GM23338 (cell line): ENCODE measurements at regions not wholly inside any gene's neighbourhood (a gene's known extent, or its start where the extent isn't known, plus 50 kb on each side); places are given as distances from the start of the nearest gene placed in this dataset.

ENCODE experiments used
- ATAC-seq: fragments of 200-7000 bp; cut with Tn5 transposase; 3 replicates; pipeline ENCODE4 v1.9.1; 2020
- DNase-seq: peaks from one replicate; pipeline ENCODE4 v3.0.0-alpha.2; 2015; ENCODE audit warnings: low spot score
- H2AFZ ChIP-seq: fragments of 200-600 bp; sonication (generic); 2 replicates; pipeline ENCODE4 v1.8.0; 2016; ENCODE audit warnings: antibody characterized with exemption, mild to moderate bottlenecking, moderate library complexity
- H3F3A ChIP-seq: fragments of 200-600 bp; sonication (generic); replicated peaks from 2 replicates; pipeline ENCODE4 v1.8.0; 2017; ENCODE audit warnings: antibody characterized with exemption, mixed run types, low read depth
- H3K27ac ChIP-seq: fragments of 200-600 bp; sonication (generic); 2 replicates; pipeline ENCODE4 v1.6.1; 2016; ENCODE audit warnings: low read depth
- H3K27me3 ChIP-seq: fragments of 200-600 bp; sonication (generic); 2 replicates; pipeline ENCODE4 v1.8.0; 2016; ENCODE audit warnings: mild to moderate bottlenecking, mixed run types, moderate library complexity; ENCODE audit not compliant: insufficient read depth
- H3K36me3 ChIP-seq: fragments of 200-600 bp; sonication (generic); 2 replicates; pipeline ENCODE4 v1.8.0; 2016; ENCODE audit warnings: mild to moderate bottlenecking; ENCODE audit not compliant: insufficient read depth
- H3K4me1 ChIP-seq: fragments of 200-600 bp; sonication (generic); 2 replicates; pipeline ENCODE4 v1.8.0; 2016; ENCODE audit warnings: mild to moderate bottlenecking, moderate library complexity; ENCODE audit not compliant: insufficient read depth
- H3K4me2 ChIP-seq: fragments of 200-600 bp; sonication (generic); 2 replicates; pipeline ENCODE4 v1.7.1; 2017; ENCODE audit warnings: mixed run types
- H3K4me3 ChIP-seq: fragments of 200-600 bp; sonication (generic); 2 replicates; pipeline ENCODE4 v1.6.1; 2016; ENCODE audit warnings: mixed run types
- H3K79me2 ChIP-seq: fragments of 200-600 bp; sonication (generic); replicated peaks from 2 replicates; pipeline ENCODE4 v1.8.0; 2017; ENCODE audit warnings: mild to moderate bottlenecking; ENCODE audit not compliant: insufficient read depth
- H3K9me2 ChIP-seq: fragments of 200-600 bp; sonication (generic); 2 replicates; pipeline ENCODE4 v1.8.0; 2017; ENCODE audit not compliant: insufficient read depth
- H4K20me1 ChIP-seq: fragments of 200-600 bp; sonication (generic); replicated peaks from 2 replicates; pipeline ENCODE4 v1.8.0; 2017; ENCODE audit warnings: mild to moderate bottlenecking; ENCODE audit not compliant: insufficient read depth
- H3K27ac Mint-ChIP-seq: 2 replicates; pipeline ENCODE4 v1.8.0; 2020; ENCODE audit warnings: inconsistent platforms, mild to moderate bottlenecking, moderate library complexity, mixed read lengths
- H3K27me3 Mint-ChIP-seq: 3 replicates; pipeline ENCODE4 v1.8.0; 2022; ENCODE audit warnings: low read depth, mild to moderate bottlenecking, moderate library complexity, mixed read lengths, inconsistent platforms; ENCODE audit not compliant: insufficient read depth, poor library complexity
- H3K36me3 Mint-ChIP-seq: 3 replicates; pipeline ENCODE4 v1.8.0; 2021; ENCODE audit warnings: low read depth, mild to moderate bottlenecking, inconsistent platforms, moderate library complexity, mixed read lengths
- H3K4me1 Mint-ChIP-seq: 3 replicates; pipeline ENCODE4 v1.8.0; 2020; ENCODE audit warnings: mild to moderate bottlenecking, inconsistent platforms, mixed read lengths
- H3K4me3 Mint-ChIP-seq: 3 replicates; pipeline ENCODE4 v1.8.0; 2021; ENCODE audit warnings: moderate library complexity, mild to moderate bottlenecking, inconsistent platforms, mixed read lengths
- H3K9me3 Mint-ChIP-seq: 3 replicates; pipeline ENCODE4 v1.8.0; 2020; ENCODE audit warnings: moderate library complexity, mild to moderate bottlenecking, inconsistent platforms, mixed read lengths
- CREB1 ChIP-seq: fragments of 250-450 bp; sonication (Bioruptor Pico); IDR thresholded peaks from 2 replicates; pipeline ENCODE4 v1.5.0; 2020; ENCODE audit warnings: low read depth, mild to moderate bottlenecking, moderate library complexity
- EZH2 ChIP-seq: fragments of 200-600 bp; sonication (generic); IDR thresholded peaks from one replicate; pipeline ENCODE4 v1.8.0; 2017; ENCODE audit warnings: antibody characterized with exemption, mild to moderate bottlenecking, low read depth; ENCODE audit not compliant: unreplicated experiment
- EZH2phosphoT487 ChIP-seq: fragments of 200-600 bp; sonication (generic); IDR thresholded peaks from one replicate; pipeline ENCODE4 v1.8.1; 2018; ENCODE audit warnings: antibody characterized with exemption; ENCODE audit not compliant: unreplicated experiment
- NANOG ChIP-seq: IDR thresholded peaks from 2 replicates; pipeline ENCODE4 v1.6.1; 2016; ENCODE audit warnings: antibody characterized with exemption, borderline replicate concordance
- STAT1 ChIP-seq: IDR thresholded peaks from one replicate; pipeline ENCODE4 v1.6.1; 2016; ENCODE audit warnings: antibody characterized with exemption; ENCODE audit not compliant: unreplicated experiment
- ZNF114 ChIP-seq: fragments of 250-450 bp; sonication (Bioruptor Pico); IDR thresholded peaks from 2 replicates; pipeline ENCODE4 v1.5.0; 2020; ENCODE audit warnings: mild to moderate bottlenecking, moderate library complexity
- TF ChIP-seq, protein P1 (sequence below): IDR thresholded peaks from 2 replicates; pipeline ENCODE4 v1.6.1; 2016; ENCODE audit warnings: antibody characterized with exemption
- TF ChIP-seq, protein P2 (sequence below): IDR thresholded peaks from one replicate; pipeline ENCODE4 v1.6.1; 2018; ENCODE audit warnings: antibody characterized with exemption; ENCODE audit not compliant: unreplicated experiment
- TF ChIP-seq, protein P3 (sequence below), 2 experiments: fragments of 200-600 bp in 1 of 2; sonication (generic) in 1 of 2; conservative IDR thresholded peaks; 2 replicates each; pipeline versions ENCODE4 v1.5.1 to v1.6.1; 2016 to 2017; ENCODE audit warnings: antibody characterized with exemption in 2 of 2, low read depth in 2 of 2, mild to moderate bottlenecking in 2 of 2, moderate library complexity in 1 of 2
- TF ChIP-seq, protein P4 (sequence below): fragments of 250-450 bp; sonication (Bioruptor Pico); IDR thresholded peaks from 2 replicates; pipeline ENCODE4 v1.5.0; 2020; ENCODE audit warnings: mild to moderate bottlenecking, moderate library complexity

DNA sequence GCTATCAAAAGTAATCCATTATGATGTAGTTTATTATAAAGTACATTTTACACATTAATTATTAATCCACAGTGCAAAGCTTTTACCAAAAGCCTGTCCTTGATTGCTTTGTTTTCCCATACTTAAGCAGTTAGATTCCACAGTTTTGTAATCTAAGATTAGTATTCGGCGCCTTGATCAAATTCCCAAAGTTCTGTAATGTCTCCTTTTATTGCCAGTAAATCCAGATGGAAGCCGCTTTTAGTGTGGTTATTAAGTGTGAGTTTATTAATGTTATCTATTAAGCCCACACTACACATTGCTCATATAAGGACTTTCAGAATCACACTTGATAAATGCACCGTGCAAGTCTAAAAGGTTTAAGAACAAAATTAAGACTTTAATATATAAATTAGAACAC lies 199.2 kb upstream of the PKN2 start:
- Histone ChIP-seq H3K4me1 (no peaks in the 10 kb centered on the region), H3K36me3 (no peaks in the 10 kb centered on the region), H3K27ac (no peak overlapping the region), H3K27me3 (no peaks in the 10 kb centered on the region), H3K4me3 (no peak overlapping the region), H2AFZ (no peak overlapping the region), H3F3A (no peaks in the 10 kb centered on the region), H3K9me2 (peaks cover 12% of the 10 kb centered on the region; the same call in 1 of the 2 replicates), H3K79me2 (no peaks in the 10 kb centered on the region), H4K20me1 (no peaks in the 10 kb centered on the region), H3K4me2 (no peak overlapping the region)
- H3K36me3 Mint-ChIP-seq: no peaks in the 10 kb centered on the region
- no peak overlapping the region for H3K4me3 Mint-ChIP-seq
- TF ChIP-seq, protein P1, sequence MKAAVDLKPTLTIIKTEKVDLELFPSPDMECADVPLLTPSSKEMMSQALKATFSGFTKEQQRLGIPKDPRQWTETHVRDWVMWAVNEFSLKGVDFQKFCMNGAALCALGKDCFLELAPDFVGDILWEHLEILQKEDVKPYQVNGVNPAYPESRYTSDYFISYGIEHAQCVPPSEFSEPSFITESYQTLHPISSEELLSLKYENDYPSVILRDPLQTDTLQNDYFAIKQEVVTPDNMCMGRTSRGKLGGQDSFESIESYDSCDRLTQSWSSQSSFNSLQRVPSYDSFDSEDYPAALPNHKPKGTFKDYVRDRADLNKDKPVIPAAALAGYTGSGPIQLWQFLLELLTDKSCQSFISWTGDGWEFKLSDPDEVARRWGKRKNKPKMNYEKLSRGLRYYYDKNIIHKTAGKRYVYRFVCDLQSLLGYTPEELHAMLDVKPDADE: no peak
- TF ChIP-seq, protein P2, sequence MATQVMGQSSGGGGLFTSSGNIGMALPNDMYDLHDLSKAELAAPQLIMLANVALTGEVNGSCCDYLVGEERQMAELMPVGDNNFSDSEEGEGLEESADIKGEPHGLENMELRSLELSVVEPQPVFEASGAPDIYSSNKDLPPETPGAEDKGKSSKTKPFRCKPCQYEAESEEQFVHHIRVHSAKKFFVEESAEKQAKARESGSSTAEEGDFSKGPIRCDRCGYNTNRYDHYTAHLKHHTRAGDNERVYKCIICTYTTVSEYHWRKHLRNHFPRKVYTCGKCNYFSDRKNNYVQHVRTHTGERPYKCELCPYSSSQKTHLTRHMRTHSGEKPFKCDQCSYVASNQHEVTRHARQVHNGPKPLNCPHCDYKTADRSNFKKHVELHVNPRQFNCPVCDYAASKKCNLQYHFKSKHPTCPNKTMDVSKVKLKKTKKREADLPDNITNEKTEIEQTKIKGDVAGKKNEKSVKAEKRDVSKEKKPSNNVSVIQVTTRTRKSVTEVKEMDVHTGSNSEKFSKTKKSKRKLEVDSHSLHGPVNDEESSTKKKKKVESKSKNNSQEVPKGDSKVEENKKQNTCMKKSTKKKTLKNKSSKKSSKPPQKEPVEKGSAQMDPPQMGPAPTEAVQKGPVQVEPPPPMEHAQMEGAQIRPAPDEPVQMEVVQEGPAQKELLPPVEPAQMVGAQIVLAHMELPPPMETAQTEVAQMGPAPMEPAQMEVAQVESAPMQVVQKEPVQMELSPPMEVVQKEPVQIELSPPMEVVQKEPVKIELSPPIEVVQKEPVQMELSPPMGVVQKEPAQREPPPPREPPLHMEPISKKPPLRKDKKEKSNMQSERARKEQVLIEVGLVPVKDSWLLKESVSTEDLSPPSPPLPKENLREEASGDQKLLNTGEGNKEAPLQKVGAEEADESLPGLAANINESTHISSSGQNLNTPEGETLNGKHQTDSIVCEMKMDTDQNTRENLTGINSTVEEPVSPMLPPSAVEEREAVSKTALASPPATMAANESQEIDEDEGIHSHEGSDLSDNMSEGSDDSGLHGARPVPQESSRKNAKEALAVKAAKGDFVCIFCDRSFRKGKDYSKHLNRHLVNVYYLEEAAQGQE: no peak
- TF ChIP-seq, protein P3, sequence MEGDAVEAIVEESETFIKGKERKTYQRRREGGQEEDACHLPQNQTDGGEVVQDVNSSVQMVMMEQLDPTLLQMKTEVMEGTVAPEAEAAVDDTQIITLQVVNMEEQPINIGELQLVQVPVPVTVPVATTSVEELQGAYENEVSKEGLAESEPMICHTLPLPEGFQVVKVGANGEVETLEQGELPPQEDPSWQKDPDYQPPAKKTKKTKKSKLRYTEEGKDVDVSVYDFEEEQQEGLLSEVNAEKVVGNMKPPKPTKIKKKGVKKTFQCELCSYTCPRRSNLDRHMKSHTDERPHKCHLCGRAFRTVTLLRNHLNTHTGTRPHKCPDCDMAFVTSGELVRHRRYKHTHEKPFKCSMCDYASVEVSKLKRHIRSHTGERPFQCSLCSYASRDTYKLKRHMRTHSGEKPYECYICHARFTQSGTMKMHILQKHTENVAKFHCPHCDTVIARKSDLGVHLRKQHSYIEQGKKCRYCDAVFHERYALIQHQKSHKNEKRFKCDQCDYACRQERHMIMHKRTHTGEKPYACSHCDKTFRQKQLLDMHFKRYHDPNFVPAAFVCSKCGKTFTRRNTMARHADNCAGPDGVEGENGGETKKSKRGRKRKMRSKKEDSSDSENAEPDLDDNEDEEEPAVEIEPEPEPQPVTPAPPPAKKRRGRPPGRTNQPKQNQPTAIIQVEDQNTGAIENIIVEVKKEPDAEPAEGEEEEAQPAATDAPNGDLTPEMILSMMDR (conservative IDR thresholded peaks at IDR 0.05; ENCODE audit: low read depth in 2 of 2): no peak
- TF ChIP-seq NANOG (no peak), EZH2phosphoT487 (no peak), EZH2 (no peak), CREB1 (CRISPR knock-in tag) (no peak), STAT1 (no peak), ZNF114 (no peak)
- TF ChIP-seq, protein P4, sequence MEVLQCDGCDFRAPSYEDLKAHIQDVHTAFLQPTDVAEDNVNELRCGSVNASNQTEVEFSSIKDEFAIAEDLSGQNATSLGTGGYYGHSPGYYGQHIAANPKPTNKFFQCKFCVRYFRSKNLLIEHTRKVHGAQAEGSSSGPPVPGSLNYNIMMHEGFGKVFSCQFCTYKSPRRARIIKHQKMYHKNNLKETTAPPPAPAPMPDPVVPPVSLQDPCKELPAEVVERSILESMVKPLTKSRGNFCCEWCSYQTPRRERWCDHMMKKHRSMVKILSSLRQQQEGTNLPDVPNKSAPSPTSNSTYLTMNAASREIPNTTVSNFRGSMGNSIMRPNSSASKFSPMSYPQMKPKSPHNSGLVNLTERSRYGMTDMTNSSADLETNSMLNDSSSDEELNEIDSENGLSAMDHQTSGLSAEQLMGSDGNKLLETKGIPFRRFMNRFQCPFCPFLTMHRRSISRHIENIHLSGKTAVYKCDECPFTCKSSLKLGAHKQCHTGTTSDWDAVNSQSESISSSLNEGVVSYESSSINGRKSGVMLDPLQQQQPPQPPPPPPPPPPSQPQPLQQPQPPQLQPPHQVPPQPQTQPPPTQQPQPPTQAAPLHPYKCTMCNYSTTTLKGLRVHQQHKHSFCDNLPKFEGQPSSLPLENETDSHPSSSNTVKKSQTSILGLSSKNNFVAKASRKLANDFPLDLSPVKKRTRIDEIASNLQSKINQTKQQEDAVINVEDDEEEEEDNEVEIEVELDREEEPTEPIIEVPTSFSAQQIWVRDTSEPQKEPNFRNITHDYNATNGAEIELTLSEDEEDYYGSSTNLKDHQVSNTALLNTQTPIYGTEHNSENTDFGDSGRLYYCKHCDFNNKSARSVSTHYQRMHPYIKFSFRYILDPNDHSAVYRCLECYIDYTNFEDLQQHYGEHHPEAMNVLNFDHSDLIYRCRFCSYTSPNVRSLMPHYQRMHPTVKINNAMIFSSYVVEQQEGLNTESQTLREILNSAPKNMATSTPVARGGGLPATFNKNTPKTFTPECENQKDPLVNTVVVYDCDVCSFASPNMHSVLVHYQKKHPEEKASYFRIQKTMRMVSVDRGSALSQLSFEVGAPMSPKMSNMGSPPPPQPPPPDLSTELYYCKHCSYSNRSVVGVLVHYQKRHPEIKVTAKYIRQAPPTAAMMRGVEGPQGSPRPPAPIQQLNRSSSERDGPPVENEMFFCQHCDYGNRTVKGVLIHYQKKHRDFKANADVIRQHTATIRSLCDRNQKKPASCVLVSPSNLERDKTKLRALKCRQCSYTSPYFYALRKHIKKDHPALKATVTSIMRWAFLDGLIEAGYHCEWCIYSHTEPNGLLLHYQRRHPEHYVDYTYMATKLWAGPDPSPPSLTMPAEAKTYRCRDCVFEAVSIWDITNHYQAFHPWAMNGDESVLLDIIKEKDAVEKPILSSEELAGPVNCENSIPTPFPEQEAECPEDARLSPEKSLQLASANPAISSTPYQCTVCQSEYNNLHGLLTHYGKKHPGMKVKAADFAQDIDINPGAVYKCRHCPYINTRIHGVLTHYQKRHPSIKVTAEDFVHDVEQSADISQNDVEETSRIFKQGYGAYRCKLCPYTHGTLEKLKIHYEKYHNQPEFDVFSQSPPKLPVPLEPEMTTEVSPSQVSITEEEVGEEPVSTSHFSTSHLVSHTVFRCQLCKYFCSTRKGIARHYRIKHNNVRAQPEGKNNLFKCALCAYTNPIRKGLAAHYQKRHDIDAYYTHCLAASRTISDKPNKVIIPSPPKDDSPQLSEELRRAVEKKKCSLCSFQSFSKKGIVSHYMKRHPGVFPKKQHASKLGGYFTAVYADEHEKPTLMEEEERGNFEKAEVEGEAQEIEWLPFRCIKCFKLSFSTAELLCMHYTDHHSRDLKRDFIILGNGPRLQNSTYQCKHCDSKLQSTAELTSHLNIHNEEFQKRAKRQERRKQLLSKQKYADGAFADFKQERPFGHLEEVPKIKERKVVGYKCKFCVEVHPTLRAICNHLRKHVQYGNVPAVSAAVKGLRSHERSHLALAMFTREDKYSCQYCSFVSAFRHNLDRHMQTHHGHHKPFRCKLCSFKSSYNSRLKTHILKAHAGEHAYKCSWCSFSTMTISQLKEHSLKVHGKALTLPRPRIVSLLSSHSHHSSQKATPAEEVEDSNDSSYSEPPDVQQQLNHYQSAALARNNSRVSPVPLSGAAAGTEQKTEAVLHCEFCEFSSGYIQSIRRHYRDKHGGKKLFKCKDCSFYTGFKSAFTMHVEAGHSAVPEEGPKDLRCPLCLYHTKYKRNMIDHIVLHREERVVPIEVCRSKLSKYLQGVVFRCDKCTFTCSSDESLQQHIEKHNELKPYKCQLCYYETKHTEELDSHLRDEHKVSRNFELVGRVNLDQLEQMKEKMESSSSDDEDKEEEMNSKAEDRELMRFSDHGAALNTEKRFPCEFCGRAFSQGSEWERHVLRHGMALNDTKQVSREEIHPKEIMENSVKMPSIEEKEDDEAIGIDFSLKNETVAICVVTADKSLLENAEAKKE (CRISPR knock-in tag): no peak
- ATAC-seq (no peak), DNase-seq (no peak)
- H3K27me3 Mint-ChIP-seq: peaks cover 1% of the 10 kb centered on the region
- no peaks in the 10 kb centered on the region; the same call in 2 of the 3 replicates for H3K9me3 Mint-ChIP-seq
- no peaks in the 10 kb centered on the region for H3K4me1 Mint-ChIP-seq
- no peak overlapping the region for H3K27ac Mint-ChIP-seq
